HG03280 (cell line): ENCODE measurements at regions not wholly inside any gene's neighbourhood (a gene's known extent, or its start where the extent isn't known, plus 50 kb on each side); places are given as distances from the start of the nearest gene placed in this dataset.
"Not testable (repeated sequence)": the region's sequence is repeated elsewhere in the genome, so short reads cannot be mapped to it uniquely, and the experiment has no call there.

Source experiments
- ATAC-seq: cut with Tn5 transposase; IDR thresholded peaks from one replicate; pipeline ENCODE4 v1.9.1; 2021; ENCODE audit warnings: mild to moderate bottlenecking, moderate library complexity; ENCODE audit not compliant: unreplicated experiment

- no peak for ATAC-seq
These were observed 66.0 kb downstream of the KBTBD8 start for GRCh38 chr3:67064105-67064504.

GRCh38 chr3:67067251-67067650, 69.1 kb downstream of the KBTBD8 start:
- ATAC-seq: peak; percentile 76

DNA sequence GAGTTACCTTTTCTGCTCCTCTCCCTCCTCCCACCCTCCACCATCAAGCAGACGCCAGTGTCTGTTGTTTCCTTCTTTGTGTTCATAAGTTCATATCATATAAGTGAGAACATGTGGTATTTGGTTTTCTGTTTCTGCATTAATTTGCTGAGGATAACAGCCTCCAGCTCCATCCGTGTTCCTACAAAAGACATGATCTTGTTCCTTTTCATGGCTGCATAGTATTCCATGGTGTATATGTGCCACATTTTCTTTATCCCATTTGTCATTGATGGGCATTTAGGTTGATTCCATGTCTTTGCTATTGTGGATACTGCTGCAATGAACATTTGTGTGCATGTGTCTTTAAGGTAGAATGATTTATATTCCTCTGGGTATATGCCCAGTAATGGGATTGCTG, 74.5 kb downstream of the KBTBD8 start:
- ATAC-seq: not testable (repeated sequence)

DNA sequence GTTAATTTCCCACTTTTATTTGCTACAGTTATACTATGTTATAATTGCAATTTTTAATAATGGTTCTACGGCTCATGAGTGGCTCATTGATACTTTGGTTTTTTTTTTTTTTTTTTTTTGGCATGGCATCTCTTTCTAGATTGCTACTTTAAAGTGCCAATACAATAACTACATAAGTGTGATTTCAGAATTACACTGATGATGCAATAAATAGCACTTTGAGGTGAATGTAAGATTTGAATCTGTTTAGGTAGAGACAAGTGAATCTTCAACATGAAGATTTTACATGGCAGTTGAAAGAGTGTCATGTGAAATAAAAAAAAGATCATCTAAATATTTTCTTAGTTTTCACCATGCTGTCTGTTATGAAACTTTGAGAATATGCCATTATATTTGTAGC, 75.7 kb downstream of the KBTBD8 start:
- no peak for ATAC-seq

- ATAC-seq: no peak
These were observed 77.2 kb downstream of the KBTBD8 start for GRCh38 chr3:67075295-67075694.

DNA sequence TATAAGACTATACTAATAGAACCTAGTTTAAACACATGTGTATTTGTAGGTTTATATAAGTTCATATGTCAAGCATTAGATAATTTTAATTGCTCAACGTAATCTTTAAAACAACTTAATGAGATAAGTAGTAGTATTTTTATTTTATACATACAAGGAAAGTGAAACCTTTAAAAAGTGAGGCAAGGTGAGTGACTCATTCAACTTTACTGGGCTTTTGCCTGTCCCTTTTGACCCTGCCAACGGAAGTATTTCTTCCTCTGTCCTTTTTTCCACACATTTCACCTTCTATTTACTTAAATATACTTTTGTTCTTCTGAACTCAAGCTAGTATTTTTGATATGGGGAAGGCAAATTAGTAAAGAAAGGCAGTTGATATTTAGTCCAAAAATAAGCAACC, 78.5 kb downstream of the KBTBD8 start:
- ATAC-seq: no peak

DNA sequence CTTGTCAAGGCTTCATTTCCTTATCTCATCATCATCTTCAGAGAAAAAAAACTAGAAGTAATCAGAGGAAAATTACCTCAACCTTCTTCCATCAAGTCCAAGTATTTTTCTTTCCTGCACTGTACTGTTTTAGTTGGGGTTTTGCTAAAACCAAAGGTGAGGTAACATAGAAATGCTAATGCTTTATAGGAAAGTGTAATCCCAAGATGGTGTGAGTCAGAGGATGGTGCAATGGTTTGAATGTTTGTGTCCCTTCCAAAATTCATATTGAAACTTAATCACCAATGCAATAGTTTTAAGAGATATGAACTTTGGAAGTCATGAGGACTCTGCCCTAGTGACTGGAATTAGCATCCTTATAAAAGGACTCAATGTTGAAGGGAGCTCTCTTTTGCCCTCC, 79.5 kb downstream of the KBTBD8 start:
- ATAC-seq: no peak

DNA sequence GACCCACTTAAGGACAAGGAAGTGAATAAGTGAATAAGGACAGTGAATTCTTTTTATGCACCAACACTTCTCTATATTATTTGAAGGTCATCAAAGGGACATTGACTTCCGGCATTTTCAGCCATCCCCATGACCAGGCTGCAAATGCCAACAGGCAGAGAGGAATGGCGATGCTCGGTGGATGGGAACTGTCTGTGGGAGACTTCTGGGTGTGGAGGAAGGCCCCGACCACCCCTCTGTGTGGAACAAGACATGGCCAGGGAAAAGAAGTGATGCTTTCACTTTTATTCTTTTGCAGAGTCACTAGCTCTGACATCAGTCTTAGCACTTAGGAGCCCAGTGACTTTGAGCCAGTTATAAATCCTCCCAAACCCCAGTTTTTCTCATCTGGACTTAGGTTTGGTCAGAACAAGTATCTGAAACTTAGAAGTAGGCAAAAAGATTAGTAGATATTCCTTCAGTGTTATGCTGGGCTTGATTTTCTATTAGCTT, 84.5 kb downstream of the KBTBD8 start:
- no peak for ATAC-seq

GRCh38 chr3:67083277-67083676, 85.2 kb downstream of the KBTBD8 start:
- no peak for ATAC-seq

DNA sequence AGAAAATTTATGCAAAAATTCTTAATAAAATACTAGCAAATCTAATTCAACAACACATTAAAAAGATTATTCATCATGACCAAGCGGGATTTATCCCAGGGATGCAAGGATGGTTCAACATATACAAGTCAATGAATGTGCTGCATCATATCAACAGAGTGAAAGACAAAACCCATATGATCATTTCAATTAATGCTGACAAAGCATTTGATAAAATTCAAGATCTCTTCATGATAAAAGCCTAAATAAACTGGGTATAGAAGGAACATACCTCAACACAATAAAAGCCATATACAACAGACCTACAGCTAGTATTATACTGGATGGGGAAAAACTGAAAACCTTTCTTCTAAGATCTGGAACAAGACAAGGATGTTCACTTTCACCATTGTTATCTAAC, 89.7 kb downstream of the KBTBD8 start:
- no peak for ATAC-seq

GRCh38 chr3:67090474-67090873, 92.4 kb downstream of the KBTBD8 start:
- no peak for ATAC-seq

- no peak for ATAC-seq
These were observed 95.2 kb downstream of the KBTBD8 start for GRCh38 chr3:67093305-67093704.

GRCh38 chr3:67094167-67094566, 96.1 kb downstream of the KBTBD8 start:
- no peak for ATAC-seq

- no peak for ATAC-seq
These were observed 96.7 kb downstream of the KBTBD8 start for GRCh38 chr3:67094774-67095173.

DNA sequence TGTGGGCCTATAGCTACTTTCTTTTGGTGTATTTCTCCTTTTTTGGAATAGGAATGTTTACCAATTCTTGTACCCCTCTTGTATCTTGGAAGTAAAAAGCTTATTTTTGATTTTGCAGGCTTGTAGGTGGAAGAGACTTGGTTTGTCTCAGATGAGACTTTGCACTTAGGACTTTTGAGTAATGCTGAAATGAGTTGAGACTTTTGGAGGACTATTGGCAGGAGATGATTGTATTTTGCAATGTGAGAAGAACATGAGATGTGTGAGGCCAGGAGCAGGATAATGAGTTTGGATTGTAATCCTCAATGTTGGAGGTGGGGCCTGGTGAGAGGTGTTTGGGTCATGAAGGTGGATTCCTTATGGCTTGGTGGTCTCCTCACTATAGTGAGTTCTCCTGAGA, 106.3 kb downstream of the KBTBD8 start:
- no peak for ATAC-seq

DNA sequence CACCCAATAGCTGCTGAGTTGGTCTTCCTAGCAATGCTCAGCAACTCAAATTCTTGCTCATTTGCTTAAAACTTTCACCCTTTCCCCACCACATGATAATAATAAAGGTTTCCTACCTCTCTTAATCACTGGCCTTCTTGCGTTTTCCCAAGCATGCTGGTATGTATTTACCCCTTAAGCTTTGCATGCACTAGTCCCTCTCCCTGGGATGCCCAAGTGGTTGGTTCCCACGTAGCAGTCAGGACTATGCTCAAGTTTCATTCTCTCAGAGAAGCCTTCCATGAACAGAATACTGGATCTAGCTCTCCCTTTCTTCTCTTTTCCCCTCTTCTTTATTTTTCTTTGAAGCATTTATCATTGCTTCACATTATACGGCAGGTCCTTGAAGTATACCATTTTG, 108.8 kb downstream of the KBTBD8 start:
- ATAC-seq: no peak

GRCh38 chr3:67109651-67110204, 111.6 kb downstream of the KBTBD8 start:
- ATAC-seq: no peak

- peak; percentile 99 for ATAC-seq
These were observed 115.8 kb downstream of the KBTBD8 start for GRCh38 chr3:67113802-67114407.

DNA sequence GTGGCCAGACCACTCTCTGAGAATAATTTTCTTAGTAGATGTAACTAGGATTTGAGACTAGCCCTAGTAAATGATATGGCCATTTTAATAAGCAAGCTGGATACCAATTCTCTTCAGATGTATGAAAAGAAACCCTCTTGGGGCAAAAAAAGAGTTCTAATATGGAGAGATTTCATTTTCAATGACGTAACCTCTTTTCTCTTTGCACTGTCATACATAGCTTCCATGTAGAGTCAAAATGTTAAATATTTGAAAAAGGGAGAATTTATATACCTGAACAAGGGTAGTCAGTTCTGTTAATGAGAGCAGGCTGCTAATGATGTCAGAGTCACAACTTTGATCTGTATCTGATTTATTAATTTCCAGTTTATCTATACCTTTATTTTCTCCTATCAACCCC, 120.0 kb downstream of the KBTBD8 start:
- no peak for ATAC-seq

- ATAC-seq: no peak
These were observed 120.5 kb downstream of the KBTBD8 start for GRCh38 chr3:67118635-67119034.

- ATAC-seq: no peak
These were observed 125.8 kb downstream of the KBTBD8 start for GRCh38 chr3:67123914-67124313.

- no peak for ATAC-seq
These were observed 129.1 kb downstream of the KBTBD8 start for GRCh38 chr3:67127254-67127653.

- no peak for ATAC-seq
These were observed 144.3 kb downstream of the KBTBD8 start for GRCh38 chr3:67142432-67142831.
